ENCODE measurements at regions not wholly inside any gene's neighbourhood (a gene's known extent, or its start where the extent isn't known, plus 50 kb on each side); places are given as distances from the start of the nearest gene placed in this dataset.
"Not testable (repeated sequence)": the region's sequence is repeated elsewhere in the genome, so short reads cannot be mapped to it uniquely, and the experiment has no call there.

DNA sequence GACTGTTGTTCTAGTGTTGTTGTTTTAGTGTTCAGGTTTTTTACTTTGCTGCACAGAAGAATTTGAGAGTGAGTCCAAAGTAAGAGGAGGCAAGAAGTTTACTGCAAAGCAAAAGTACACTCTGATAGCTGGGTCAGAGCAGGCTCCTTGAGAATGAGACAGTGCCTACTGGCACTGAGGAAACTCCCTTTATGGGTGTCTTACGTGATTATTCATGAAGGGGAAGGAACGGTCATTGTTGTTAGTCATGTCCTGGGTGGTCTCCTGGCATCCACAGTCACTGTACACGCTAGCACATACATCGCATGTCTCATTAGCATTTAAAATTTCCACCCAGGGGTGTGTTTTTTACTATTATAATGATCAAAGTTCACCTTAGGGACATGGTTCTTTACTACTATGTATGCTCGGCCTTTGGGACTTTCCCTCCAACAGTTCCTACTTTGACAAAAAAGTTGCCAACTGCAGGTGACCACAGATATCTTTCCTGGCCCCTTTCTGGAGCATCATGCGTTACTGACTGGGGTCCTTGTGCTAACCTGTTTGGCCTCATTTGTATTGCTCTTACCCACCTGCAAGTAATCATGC, 688.9 kb upstream of the AMOT start:
- no peak for DNase-seq (ENCODE audit: low read depth)

DNA sequence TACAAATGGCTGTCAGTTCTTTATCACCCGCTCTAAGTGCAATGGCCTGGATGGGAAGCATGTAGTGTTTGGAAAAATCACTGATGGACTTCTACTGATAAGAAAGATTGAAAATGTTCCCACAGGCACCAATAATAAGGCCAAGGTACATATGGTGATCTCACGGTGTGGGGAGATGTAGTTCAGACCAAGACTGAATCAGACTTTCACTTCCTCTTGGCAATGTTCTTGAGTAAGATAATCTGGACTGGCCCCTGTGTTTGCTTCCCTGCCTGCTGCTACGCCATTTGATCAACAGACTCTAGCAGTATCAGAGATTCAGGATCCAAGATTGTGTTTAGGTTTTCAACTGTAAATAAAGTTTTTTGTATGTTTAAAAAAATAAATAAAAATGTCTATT, 682.2 kb upstream of the AMOT start:
- DNase-seq (ENCODE audit: low read depth), result no peak

DNA sequence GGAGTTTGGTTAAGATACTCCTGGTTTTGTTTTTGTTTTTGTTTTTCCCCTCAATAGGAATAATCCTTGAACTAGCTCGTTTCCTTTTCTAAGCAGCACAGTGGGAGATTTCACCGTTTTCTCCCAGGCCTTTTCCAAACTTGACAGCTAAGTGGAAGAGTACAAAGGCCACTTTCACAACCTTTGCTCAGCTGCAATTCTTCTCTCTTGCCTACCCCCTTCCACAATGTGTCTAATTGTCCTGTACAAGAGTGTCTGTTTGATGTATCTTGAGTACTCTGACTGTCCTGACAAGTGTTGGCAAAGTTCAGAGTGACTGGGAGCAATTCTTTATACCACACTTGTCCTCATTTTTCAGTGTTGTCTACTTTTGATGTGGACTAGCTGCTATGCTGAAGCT, 674.3 kb upstream of the AMOT start:
- no peak for DNase-seq (ENCODE audit: low read depth)

DNA sequence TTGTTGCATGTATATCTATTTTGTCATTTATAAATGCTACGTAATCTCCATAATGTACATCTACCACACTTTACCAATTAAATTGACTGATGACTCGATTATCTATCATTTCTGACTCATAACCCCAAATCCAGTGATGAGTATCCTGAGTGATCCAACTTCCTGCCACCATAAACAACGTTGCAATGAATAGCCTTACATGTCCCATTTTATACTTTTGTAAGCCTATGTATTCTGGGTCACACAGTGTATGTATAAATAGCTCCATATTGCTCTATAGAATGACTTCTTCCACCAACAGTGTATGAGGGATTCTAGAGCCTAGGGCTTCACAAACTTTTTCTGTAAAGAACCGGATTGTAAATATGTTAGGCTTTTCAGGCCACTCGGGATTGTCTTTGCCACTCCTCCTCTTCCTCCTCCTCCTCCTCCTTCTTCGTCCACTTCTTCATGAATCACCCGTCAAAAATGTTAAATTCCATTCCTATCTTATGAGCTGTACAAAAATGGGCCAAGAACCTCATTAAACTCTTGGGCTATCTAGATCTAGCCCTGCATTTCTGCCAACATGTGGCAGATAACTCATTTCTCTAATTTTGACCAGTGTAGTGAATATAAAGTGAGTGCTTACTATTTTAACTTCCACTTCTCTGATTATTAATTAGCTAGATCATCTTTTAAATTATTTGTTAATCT, 672.2 kb upstream of the AMOT start:
- DNase-seq (ENCODE audit: low read depth), result peak; percentile 93

DNA sequence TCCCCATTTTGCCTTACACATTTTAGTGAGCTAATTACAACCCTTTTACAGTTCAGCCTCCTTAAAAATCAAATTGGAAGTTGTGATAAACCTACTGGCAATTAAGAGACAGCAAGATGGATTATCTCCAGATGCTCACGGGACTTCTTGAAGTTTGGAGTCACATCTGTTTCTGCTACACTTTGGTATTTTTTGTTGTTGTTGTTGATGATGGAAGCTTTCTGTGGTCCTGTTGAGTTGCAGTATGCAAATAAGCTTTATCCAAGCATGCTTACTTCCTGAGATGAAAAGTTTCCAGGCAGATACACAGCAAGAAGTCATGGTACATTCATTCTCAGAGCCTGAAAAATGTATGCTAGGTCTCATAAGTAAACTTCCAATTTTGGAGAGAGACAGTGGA, 670.0 kb upstream of the AMOT start:
- DNase-seq (ENCODE audit: low read depth), result peak; percentile 21

DNA sequence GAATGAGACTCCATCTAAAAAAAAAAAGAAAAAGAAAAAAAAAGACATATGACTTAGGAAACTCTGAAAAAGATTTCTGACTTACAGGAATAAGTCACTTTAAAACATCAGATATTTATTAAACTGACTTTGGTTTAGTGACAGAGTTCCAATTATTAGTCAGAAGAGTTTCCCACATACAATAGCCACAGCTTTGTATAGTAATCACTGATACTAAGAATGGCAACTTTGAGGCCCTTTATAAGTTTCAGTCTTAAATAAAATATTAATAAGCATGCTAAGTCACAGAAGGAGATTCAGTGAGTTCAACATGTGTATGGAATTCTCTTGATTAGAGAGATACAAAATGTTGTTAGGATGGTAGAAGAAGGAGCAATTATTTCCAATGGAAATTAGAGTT, 652.3 kb upstream of the AMOT start:
- no peak for DNase-seq (ENCODE audit: low read depth)

DNA sequence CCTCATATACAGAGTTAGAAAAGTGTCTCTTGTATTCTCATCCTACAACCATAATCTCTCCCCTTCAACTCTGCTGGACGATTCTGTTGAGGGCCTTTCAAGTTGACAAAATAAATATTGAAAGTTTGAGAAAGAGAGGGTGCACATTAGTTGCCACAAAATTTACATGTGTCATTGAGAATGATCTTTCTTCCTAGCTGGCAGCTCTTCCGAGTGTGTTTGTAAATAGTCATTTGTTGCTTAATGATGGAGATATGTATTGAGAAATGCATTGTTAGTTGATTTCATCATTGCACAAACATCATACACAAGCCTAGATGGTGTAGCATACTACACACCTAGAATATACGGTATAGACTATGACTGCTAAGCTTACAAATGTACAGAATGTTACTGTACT, 632.8 kb upstream of the AMOT start:
- no peak for DNase-seq (ENCODE audit: low read depth)

DNA sequence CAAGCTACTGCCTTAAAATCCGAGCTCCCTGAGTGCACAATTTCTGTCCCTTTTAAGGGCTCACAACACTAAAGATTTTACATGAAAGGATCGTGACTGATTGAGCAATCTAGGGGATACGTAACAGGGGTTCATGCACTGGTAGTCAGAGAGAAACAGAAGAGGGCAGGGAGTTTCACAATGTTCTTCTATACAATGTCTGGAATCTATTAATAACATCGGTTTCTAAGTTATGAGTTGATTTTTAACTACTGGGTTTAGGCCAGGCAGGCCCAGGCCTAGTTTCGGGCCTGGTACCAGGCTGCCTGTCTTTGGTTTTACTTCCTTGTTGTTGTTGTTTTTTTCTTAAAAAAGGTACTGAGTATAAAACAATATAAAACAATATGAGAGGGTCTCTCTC, 632.4 kb upstream of the AMOT start:
- not testable (repeated sequence) for DNase-seq (ENCODE audit: low read depth)

DNA sequence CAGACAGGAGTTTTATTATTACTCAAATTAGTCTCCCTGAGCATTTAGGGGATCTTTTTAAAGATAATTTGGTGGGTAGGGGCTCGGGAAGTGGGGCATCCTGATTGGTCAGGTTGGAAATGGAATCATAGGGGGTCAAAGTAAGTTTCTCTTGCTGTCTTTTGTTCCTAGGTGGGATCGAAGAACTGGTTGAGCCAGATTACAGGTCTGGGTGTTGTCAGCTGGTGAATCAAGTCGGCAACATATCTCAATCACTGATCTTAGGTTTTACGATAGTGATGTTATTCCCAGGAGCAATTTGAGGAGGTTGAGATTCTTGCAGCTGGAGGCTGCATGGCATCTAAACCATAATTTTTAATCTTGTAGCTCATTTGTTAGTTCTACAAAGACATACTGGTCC, 629.5 kb upstream of the AMOT start:
- DNase-seq (ENCODE audit: low read depth), result no peak

DNA sequence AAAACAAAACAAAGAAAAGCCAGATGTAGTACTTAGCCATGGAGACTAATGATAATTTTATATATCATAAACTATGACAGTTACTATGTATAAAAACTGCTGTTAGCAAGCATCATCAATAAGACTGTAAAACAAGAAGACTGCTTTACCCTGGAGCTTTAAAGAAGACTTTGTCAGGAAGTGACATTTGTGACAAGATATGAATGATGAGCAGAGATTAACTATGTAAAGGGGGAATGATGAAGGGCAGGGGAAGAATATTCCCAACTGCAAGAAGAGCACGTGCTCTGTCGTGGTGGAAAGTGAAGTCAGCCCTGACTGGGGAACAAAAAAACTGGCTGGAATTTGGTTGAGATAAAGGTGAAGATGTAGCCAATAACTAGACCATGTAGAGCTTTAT, 617.1 kb upstream of the AMOT start:
- no peak for DNase-seq (ENCODE audit: low read depth)

DNA sequence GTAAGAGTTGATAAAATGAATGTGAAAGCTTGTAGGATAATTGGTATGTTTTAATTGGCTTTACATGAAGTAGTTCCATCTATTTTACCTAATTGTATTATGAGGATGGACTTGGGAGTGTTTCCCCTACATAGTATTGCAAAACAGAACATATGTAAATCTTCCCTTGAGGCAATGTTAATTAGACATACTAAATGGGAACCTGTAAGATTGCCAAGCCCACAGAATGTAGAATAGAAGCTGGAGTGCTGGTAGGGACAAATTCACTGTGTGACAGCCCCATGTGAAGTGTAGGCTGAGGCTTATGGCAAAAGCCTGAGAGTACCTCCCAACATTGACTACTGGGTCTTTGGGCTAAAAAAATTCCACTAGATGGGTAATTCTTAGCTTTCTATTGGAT, 615.0 kb upstream of the AMOT start:
- DNase-seq (ENCODE audit: low read depth), result no peak

DNA sequence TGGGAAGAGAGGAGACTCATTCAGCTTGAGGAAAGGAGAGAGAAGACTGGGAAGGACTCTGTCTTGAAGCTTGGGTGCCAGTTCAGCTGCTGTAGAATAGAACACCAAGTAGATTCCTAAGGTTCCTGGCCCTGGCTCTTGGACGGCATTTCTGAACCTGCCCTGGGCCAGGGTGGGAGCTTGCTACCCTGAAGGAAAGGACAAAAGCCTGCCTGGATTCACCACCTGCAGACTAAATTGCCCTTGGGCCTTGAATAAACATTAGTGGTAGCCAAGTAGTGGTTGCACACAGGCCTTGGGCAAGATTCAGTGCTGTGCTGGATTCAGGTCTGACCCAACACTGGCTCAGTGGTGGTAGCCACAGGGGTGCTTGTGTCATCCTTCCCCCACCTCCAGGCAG, 588.4 kb upstream of the AMOT start:
- peak; percentile 6 for DNase-seq (ENCODE audit: low read depth)

DNA sequence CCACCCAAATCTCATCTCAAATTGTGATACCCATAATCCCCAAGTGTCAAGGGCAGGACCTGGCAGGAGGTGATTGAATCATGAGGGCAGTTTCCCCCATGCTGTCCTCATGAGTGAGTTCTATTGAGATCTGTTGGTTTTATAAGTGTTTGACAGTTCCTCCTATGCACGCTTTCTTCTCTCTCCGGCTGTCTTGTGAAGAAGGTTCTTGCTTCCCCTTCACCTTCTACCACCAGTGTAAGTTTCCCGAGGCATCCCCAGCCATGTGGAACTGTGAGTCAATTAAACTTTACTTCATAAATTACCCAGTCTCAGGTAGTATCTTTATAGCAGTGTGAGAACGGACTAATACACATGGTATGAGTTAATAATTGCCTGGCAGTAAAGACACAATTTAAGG, 581.7 kb upstream of the AMOT start:
- no peak for DNase-seq (ENCODE audit: low read depth)

DNA sequence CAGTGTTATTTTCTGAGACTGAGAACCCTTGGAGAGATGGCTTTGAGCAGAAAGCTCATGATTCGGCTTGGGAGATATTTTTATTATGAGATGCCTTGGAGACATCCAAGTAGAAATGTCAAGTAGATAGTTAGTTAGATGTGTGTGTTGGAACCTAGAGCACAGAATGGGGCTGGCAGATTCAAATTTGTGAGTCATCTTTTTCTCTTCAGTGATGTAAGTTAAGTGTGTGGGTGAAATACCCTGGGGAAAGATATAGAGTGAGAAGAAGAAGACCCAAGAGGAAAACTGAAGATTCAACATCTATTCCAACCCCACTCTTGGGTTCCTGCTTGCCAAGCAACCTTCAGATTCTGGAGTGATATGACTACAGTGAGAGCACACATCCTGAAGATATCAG, 580.8 kb upstream of the AMOT start:
- no peak for DNase-seq (ENCODE audit: low read depth)

DNA sequence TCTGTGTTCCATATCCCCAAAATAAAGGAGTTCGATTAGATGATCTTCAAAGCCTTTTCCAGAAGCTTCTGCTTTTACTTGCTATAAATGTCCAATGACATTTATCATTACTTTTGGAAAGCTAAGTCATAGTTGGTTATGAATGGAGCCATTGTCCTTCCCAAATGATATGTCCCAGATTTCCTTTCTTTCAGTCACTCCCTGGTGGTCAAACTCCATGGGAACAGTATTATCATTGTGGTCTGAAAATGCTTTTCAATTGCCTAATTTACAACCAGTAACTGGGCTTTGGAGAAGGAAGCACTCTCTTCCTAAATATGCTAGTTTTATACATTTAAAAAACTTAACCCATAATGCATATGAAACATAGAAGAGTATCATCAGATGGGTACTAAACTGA, 571.5 kb upstream of the AMOT start:
- DNase-seq (ENCODE audit: low read depth), result no peak

DNA sequence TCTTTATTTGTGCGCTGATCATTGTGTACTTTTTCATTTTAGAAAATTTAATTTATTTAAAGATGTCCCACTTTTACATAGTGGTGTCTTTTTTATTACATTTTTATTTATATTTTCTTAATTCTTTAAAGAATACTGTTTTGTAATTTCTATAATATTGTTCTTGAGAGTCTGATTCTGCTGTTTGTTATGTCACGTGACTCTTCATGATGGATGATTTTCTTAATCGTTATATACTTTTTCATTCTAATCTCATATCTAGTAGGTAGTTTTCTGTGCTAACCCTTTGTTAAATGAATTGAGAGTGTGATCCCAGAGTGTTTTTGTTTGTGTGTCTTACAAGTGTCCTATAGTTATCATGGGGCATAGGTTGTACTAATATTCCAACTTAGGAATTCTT, 568.2 kb upstream of the AMOT start:
- no peak for DNase-seq (ENCODE audit: low read depth)

DNA sequence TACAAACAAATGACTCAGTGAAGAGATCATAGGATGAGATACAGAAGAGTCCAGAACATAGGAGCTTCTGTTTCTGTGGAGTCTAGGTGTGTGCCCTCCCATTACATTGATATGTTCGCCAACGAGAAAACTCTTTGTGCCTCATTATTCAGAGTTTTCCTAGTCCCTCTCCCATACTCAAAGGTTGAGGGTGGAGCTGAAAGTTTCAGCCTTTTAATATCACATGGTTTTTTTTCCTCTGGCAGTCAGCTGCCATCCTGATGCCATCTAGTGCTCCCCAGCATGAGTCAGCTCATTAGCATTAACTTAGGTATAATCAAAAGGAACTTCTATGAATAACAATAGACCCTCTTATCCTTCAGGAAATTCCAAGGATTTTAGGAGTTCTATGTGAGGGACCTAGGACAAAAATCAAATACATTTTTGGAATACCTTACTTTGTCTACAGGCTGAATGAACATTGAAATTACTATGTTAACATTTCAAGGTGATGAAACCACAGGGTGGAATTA, 559.6 kb upstream of the AMOT start:
- DNase-seq (ENCODE audit: low read depth), result peak; percentile 82

DNA sequence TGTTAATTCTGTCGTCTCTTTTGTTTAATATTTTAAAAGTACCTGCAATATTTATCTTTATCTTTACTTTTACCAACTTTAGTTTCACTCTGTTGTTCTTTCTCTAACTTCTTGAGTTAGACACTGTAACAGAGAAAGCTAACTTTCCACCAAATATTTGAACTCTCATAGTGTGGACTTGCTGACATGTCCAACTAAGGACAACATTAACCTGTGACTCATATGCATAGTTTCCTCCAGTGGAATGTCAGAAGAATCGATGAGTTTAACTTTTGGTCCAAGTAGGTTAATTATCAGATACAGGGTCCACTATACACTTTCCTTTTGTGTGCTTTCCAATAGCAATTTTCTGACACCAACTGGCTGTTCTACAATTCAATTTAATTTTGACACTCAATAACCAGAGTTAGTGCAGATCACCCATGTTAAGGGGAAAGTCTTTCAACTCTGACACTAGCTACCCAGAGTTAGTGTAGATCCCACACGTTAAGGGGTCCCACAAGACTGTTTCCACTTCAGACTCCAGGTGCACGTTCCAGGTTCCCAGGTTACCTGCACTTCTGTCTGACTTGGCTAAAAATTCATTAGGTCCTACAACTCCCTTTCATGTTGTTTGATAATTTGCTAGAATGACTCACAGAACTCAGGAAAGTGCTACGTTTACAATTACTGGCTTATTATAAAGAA, 559.0 kb upstream of the AMOT start:
- peak; percentile 67 for DNase-seq (ENCODE audit: low read depth)

DNA sequence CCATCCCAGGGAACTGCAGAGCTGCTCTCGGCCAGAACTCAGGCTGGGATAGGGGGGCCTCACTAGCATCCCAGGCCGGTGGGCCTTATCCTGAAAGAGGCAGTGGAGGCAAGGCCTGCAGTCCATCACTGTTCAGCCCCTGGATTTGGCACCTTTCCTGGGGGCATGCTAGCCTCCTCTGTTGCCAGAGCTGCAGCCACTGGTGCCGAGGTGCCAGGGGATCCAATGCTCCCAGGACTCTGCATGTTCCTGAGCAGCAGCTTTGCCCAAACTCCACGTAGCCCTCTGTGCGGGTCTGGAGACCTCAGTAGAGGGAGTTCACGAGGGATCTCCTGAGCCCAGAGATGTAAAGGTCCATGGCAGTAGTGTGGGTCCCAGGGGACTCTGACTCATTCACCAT, 551.7 kb upstream of the AMOT start:
- no peak for DNase-seq (ENCODE audit: low read depth)

DNA sequence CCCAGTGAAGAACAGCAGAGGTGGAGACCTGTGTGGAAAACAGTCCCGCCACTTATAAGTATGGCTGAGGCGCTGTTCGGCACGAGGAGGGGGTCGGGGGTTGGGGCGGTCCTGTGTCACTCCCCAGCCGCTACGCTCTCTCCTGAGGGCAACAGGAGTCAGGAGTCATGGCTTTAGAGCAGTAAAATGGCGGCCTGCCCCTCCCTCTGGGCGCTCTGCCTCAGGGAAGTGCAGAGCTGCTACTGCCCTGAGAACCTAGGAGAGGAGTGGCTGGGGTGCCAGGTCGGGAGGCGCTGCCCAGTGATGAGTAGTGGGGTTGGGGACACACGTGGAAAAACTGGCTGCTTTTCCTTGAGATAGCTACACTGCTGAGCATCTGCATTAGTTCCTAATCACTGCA, 551.2 kb upstream of the AMOT start:
- no peak for DNase-seq (ENCODE audit: low read depth)

DNA sequence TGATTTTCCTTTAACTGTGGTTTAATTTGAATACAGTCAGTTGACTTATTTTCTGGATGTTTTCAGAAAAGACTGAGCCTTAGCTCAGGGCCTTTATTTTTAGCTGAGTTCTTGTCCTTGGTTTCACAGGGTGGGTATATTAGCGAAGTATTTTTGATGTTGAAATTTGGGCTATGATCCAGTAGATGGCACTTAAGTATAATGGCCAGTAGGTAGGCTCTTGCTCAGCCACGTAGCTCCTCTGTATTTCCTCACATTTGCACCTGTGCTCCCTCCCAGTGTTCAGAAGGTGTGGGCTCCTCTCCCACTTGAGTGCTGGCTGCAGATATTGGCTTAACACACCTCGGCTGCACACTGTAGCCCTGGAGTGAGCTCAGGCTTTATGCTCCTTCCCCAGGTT, 549.9 kb upstream of the AMOT start:
- no peak for DNase-seq (ENCODE audit: low read depth)

DNA sequence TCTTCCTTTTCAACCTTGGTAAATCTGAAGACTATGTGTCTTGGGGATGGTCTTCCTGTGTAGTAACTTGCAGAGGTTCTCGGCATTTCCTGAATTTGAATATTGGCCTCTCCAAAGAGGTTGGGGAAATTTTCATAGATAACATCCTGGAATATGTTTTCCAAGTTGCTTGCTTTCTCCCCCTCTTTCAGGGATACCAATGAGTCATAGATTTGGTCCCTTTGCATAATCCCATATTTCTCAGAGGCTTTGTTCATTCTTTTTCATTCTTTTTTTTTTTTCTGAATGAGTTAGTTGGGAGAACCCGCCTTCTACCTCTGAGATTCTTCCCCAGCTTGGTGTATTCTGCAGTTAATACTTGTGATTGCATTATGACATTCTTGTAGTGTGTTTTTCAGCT, 549.2 kb upstream of the AMOT start:
- no peak for DNase-seq (ENCODE audit: low read depth)

DNA sequence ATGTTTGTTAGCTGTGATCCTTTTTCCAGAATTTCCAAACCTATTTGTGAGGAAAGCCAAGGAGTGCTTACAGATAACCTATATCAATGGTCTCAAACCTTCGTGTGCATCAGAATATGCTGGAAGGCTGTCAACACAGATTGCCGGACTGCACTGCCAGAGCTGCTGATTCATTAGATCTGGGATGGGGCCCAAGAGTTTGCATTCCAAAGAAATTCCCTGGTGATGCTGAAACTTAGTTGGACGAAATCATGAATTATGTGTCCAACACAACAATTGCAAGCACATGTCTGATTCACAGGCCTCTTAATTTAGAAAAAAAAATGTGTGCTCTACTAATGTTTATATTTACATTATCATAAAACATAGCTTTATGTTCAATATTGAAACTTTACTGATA, 544.0 kb upstream of the AMOT start:
- DNase-seq (ENCODE audit: low read depth), result peak; percentile 87
